Nephron progenitor cell (in vitro differentiated cells): ENCODE measurements at regions not wholly inside any gene's neighbourhood (a gene's known extent, or its start where the extent isn't known, plus 50 kb on each side); places are given as distances from the start of the nearest gene placed in this dataset.

Experiments used
- DNase-seq: peaks from one replicate; pipeline ENCODE4 v3.0.0; 2021
- H3K27ac Mint-ChIP-seq: 2 replicates; pipeline ENCODE4 v1.8.0; 2021; ENCODE audit warnings: mild to moderate bottlenecking, moderate library complexity, mixed read lengths
- H3K27me3 Mint-ChIP-seq: 2 replicates; pipeline ENCODE4 v1.8.0; 2021; ENCODE audit warnings: mild to moderate bottlenecking, low read depth, mixed read lengths; ENCODE audit not compliant: poor library complexity
- H3K36me3 Mint-ChIP-seq: 2 replicates; pipeline ENCODE4 v1.8.0; 2021; ENCODE audit warnings: low read depth, mixed read lengths
- H3K4me1 Mint-ChIP-seq: 2 replicates; pipeline ENCODE4 v1.8.0; 2021; ENCODE audit warnings: mixed read lengths
- H3K4me3 Mint-ChIP-seq: 2 replicates; pipeline ENCODE4 v1.8.0; 2021; ENCODE audit warnings: mild to moderate bottlenecking, moderate library complexity, mixed read lengths
- H3K9me3 Mint-ChIP-seq: 2 replicates; pipeline ENCODE4 v1.8.0; 2021; ENCODE audit warnings: mild to moderate bottlenecking, moderate library complexity, mixed read lengths
- CTCF ChIP-seq: fragments of 200-600 bp; sonication (generic); IDR thresholded peaks from 2 replicates; pipeline ENCODE4 v1.5.0; 2021; ENCODE audit warnings: antibody characterized with exemption

- H3K9me3 Mint-ChIP-seq = peaks cover 4% of the 10 kb centered on the region
- TF ChIP-seq CTCF = no peak
- no peak overlapping the region for H3K27ac Mint-ChIP-seq
- H3K4me3 Mint-ChIP-seq = no peak overlapping the region
- H3K36me3 Mint-ChIP-seq = no peaks in the 10 kb centered on the region
- no peak for DNase-seq
- no peaks in the 10 kb centered on the region for H3K4me1 Mint-ChIP-seq
- H3K27me3 Mint-ChIP-seq = peaks cover 7% of the 10 kb centered on the region
Measured at GRCh38 chr6:145068577-145068976, 666.7 kb downstream of the EPM2A start.

- Mint-ChIP-seq H3K4me1 (no peaks in the 10 kb centered on the region), H3K27ac (no peak overlapping the region), H3K9me3 (peaks cover 4% of the 10 kb centered on the region), H3K36me3 (no peaks in the 10 kb centered on the region), H3K4me3 (no peak overlapping the region), H3K27me3 (peaks cover 11% of the 10 kb centered on the region)
- no peak for TF ChIP-seq CTCF
- DNase-seq = no peak
Measured at GRCh38 chr6:145069966-145070365, 665.4 kb downstream of the EPM2A start.

DNA sequence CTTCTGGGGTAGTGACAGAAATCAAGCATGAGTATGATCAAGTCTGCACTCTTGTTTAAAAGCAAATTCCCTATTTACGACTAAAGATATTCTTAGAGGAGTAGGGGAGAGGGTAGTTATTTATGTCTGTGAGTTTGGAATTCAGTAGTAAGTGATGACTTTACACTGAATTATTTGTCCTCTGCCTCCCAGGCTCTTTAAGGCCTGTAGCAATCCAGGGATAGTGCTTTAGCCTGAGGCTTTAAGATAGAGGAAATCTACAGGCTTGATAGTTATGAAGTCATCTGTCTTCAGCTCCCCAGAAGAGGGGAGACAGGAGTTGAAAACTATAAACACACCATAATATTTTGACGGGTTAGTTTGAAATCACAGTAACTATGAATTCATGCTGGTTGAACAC lies 664.5 kb downstream of the EPM2A start:
- Mint-ChIP-seq H3K27ac (no peak overlapping the region), H3K27me3 (peaks cover 5% of the 10 kb centered on the region), H3K4me1 (no peaks in the 10 kb centered on the region), H3K4me3 (no peak overlapping the region), H3K9me3 (peaks cover 10% of the 10 kb centered on the region), H3K36me3 (no peaks in the 10 kb centered on the region)
- TF ChIP-seq CTCF = no peak
- DNase-seq = no peak

- TF ChIP-seq CTCF = no peak
- Mint-ChIP-seq H3K4me3 (no peak overlapping the region), H3K27ac (no peak overlapping the region), H3K9me3 (peaks cover 16% of the 10 kb centered on the region), H3K4me1 (no peaks in the 10 kb centered on the region), H3K36me3 (no peaks in the 10 kb centered on the region), H3K27me3 (peaks cover 4% of the 10 kb centered on the region)
- DNase-seq = no peak
Measured at GRCh38 chr6:145071836-145072235, 663.5 kb downstream of the EPM2A start.

DNA sequence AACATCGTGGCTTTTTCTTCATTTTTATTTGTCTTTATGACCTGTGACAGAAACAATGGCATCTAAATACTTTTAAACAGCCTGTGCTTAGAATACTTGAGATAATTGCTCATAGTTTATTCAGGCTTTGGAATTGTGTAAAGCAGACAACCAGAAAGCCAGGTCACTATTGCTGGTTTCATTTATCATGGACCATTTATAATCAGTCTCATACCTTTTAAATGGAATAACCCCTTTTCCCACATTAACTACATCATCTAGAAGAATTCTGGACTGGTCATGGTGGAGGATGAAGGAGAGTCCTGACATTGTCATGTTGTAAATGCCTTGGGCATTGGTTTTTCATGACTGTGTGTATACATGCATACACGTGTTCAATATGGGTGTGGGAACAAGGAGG lies 661.5 kb downstream of the EPM2A start:
- H3K36me3 Mint-ChIP-seq = no peaks in the 10 kb centered on the region
- peaks cover 4% of the 10 kb centered on the region for H3K27me3 Mint-ChIP-seq
- no peak overlapping the region for H3K27ac Mint-ChIP-seq
- no peak for DNase-seq
- H3K9me3 Mint-ChIP-seq = peaks cover 17% of the 10 kb centered on the region
- TF ChIP-seq CTCF = no peak
- no peaks in the 10 kb centered on the region for H3K4me1 Mint-ChIP-seq
- no peak overlapping the region for H3K4me3 Mint-ChIP-seq

- no peak for DNase-seq
- H3K9me3 Mint-ChIP-seq = peaks cover 17% of the 10 kb centered on the region
- H3K27me3 Mint-ChIP-seq = peaks cover 4% of the 10 kb centered on the region
- no peaks in the 10 kb centered on the region for H3K36me3 Mint-ChIP-seq
- H3K27ac Mint-ChIP-seq = no peak overlapping the region
- no peak overlapping the region for H3K4me3 Mint-ChIP-seq
- no peak for TF ChIP-seq CTCF
- no peaks in the 10 kb centered on the region for H3K4me1 Mint-ChIP-seq
Measured at GRCh38 chr6:145074805-145075204, 660.5 kb downstream of the EPM2A start.
